ENCODE measurements at regions not wholly inside any gene's neighbourhood (a gene's known extent, or its start where the extent isn't known, plus 50 kb on each side); places are given as distances from the start of the nearest gene placed in this dataset.
"Not testable (repeated sequence)": the region's sequence is repeated elsewhere in the genome, so short reads cannot be mapped to it uniquely, and the experiment has no call there.

GRCh38 chr14:84490081-84490480 lies 1039.9 kb upstream of the FLRT2 start:
- H3K9me3 Mint-ChIP-seq = peaks cover 22% of the 10 kb centered on the region
- H3K4me1 Mint-ChIP-seq (ENCODE audit: low read depth) = no peaks in the 10 kb centered on the region
- no peak overlapping the region for H3K27ac Mint-ChIP-seq
- H3K27me3 Mint-ChIP-seq (ENCODE audit: low read depth) = no peaks in the 10 kb centered on the region
- no peaks in the 10 kb centered on the region for H3K36me3 Mint-ChIP-seq (ENCODE audit: low read depth)
- no peak overlapping the region for H3K4me3 Mint-ChIP-seq

- H3K36me3 Mint-ChIP-seq (ENCODE audit: low read depth) = no peaks in the 10 kb centered on the region
- H3K27me3 Mint-ChIP-seq (ENCODE audit: low read depth) = no peaks in the 10 kb centered on the region
- H3K9me3 Mint-ChIP-seq = peaks cover 22% of the 10 kb centered on the region
- H3K27ac Mint-ChIP-seq = no peak overlapping the region
- H3K4me1 Mint-ChIP-seq (ENCODE audit: low read depth) = no peaks in the 10 kb centered on the region
- H3K4me3 Mint-ChIP-seq = no peak overlapping the region
Measured at GRCh38 chr14:84492685-84493084, 1037.3 kb upstream of the FLRT2 start.

GRCh38 chr14:84493779-84494178 lies 1036.2 kb upstream of the FLRT2 start:
- no peak overlapping the region for H3K4me3 Mint-ChIP-seq
- H3K4me1 Mint-ChIP-seq (ENCODE audit: low read depth) = no peaks in the 10 kb centered on the region
- H3K9me3 Mint-ChIP-seq = peaks cover 18% of the 10 kb centered on the region
- H3K27me3 Mint-ChIP-seq (ENCODE audit: low read depth) = no peaks in the 10 kb centered on the region
- no peaks in the 10 kb centered on the region for H3K36me3 Mint-ChIP-seq (ENCODE audit: low read depth)
- no peak overlapping the region for H3K27ac Mint-ChIP-seq

GRCh38 chr14:84496677-84497076 lies 1033.3 kb upstream of the FLRT2 start:
- Mint-ChIP-seq H3K36me3 (ENCODE audit: low read depth) (no peaks in the 10 kb centered on the region), H3K27ac (no peak overlapping the region), H3K4me1 (ENCODE audit: low read depth) (no peaks in the 10 kb centered on the region), H3K4me3 (no peak overlapping the region), H3K9me3 (peaks cover 18% of the 10 kb centered on the region), H3K27me3 (ENCODE audit: low read depth) (no peaks in the 10 kb centered on the region)

GRCh38 chr14:84512823-84513222 lies 1017.1 kb upstream of the FLRT2 start:
- not testable (repeated sequence) for H3K27ac Mint-ChIP-seq

GRCh38 chr14:84519836-84520235 lies 1010.1 kb upstream of the FLRT2 start:
- Mint-ChIP-seq H3K27me3 (ENCODE audit: low read depth) (no peaks in the 10 kb centered on the region), H3K36me3 (ENCODE audit: low read depth) (no peaks in the 10 kb centered on the region), H3K4me1 (ENCODE audit: low read depth) (no peaks in the 10 kb centered on the region), H3K27ac (no peak overlapping the region), H3K4me3 (no peak overlapping the region), H3K9me3 (peaks cover 25% of the 10 kb centered on the region)

More at GRCh38 chr14:84512823-84513222, 1017.1 kb upstream of the FLRT2 start:
- not testable (repeated sequence) for H3K27me3 Mint-ChIP-seq (ENCODE audit: low read depth); H3K4me1 Mint-ChIP-seq (ENCODE audit: low read depth); H3K36me3 Mint-ChIP-seq (ENCODE audit: low read depth); H3K4me3 Mint-ChIP-seq
- H3K9me3 Mint-ChIP-seq = peaks cover 27% of the 10 kb centered on the region

- Mint-ChIP-seq H3K9me3 (peaks cover 27% of the 10 kb centered on the region), H3K36me3 (ENCODE audit: low read depth) (no peaks in the 10 kb centered on the region), H3K4me1 (ENCODE audit: low read depth) (no peaks in the 10 kb centered on the region), H3K27ac (no peak overlapping the region), H3K27me3 (ENCODE audit: low read depth) (no peaks in the 10 kb centered on the region), H3K4me3 (no peak overlapping the region)
Measured at GRCh38 chr14:84520711-84521338, 1009.1 kb upstream of the FLRT2 start.

GRCh38 chr14:84523746-84524145 lies 1006.2 kb upstream of the FLRT2 start:
- Mint-ChIP-seq H3K27me3 (ENCODE audit: low read depth) (no peaks in the 10 kb centered on the region), H3K27ac (no peak overlapping the region), H3K4me3 (no peak overlapping the region), H3K36me3 (ENCODE audit: low read depth) (no peaks in the 10 kb centered on the region), H3K9me3 (peaks cover 22% of the 10 kb centered on the region), H3K4me1 (ENCODE audit: low read depth) (no peaks in the 10 kb centered on the region)

GRCh38 chr14:84527706-84528105 lies 1002.2 kb upstream of the FLRT2 start:
- peaks cover 14% of the 10 kb centered on the region for H3K9me3 Mint-ChIP-seq
- no peaks in the 10 kb centered on the region for H3K27me3 Mint-ChIP-seq (ENCODE audit: low read depth)
- no peak overlapping the region for H3K27ac Mint-ChIP-seq
- no peak overlapping the region for H3K4me3 Mint-ChIP-seq
- no peaks in the 10 kb centered on the region for H3K36me3 Mint-ChIP-seq (ENCODE audit: low read depth)
- no peaks in the 10 kb centered on the region for H3K4me1 Mint-ChIP-seq (ENCODE audit: low read depth)

GRCh38 chr14:84532016-84532415 lies 997.9 kb upstream of the FLRT2 start:
- H3K27me3 Mint-ChIP-seq (ENCODE audit: low read depth) = no peaks in the 10 kb centered on the region
- H3K4me1 Mint-ChIP-seq (ENCODE audit: low read depth) = no peaks in the 10 kb centered on the region
- no peak overlapping the region for H3K27ac Mint-ChIP-seq
- H3K9me3 Mint-ChIP-seq = peaks cover 7% of the 10 kb centered on the region
- H3K36me3 Mint-ChIP-seq (ENCODE audit: low read depth) = no peaks in the 10 kb centered on the region
- no peak overlapping the region for H3K4me3 Mint-ChIP-seq

- Mint-ChIP-seq H3K9me3 (peaks cover 7% of the 10 kb centered on the region), H3K27me3 (ENCODE audit: low read depth) (no peaks in the 10 kb centered on the region), H3K36me3 (ENCODE audit: low read depth) (no peaks in the 10 kb centered on the region), H3K27ac (no peak overlapping the region), H3K4me1 (ENCODE audit: low read depth) (no peaks in the 10 kb centered on the region), H3K4me3 (no peak overlapping the region)
Measured at GRCh38 chr14:84533181-84533725, 996.7 kb upstream of the FLRT2 start.

- no peaks in the 10 kb centered on the region for H3K27me3 Mint-ChIP-seq (ENCODE audit: low read depth)
- H3K9me3 Mint-ChIP-seq = peaks cover 7% of the 10 kb centered on the region
- no peaks in the 10 kb centered on the region for H3K36me3 Mint-ChIP-seq (ENCODE audit: low read depth)
- H3K27ac Mint-ChIP-seq = no peak overlapping the region
- H3K4me3 Mint-ChIP-seq = no peak overlapping the region
- H3K4me1 Mint-ChIP-seq (ENCODE audit: low read depth) = no peaks in the 10 kb centered on the region
Measured at GRCh38 chr14:84533791-84534190, 996.2 kb upstream of the FLRT2 start.

- no peaks in the 10 kb centered on the region for H3K36me3 Mint-ChIP-seq (ENCODE audit: low read depth)
- H3K27ac Mint-ChIP-seq = no peak overlapping the region
- no peaks in the 10 kb centered on the region for H3K27me3 Mint-ChIP-seq (ENCODE audit: low read depth)
- H3K4me3 Mint-ChIP-seq = no peak overlapping the region
- no peaks in the 10 kb centered on the region for H3K9me3 Mint-ChIP-seq
- H3K4me1 Mint-ChIP-seq (ENCODE audit: low read depth) = no peaks in the 10 kb centered on the region
Measured at GRCh38 chr14:84535484-84535883, 994.5 kb upstream of the FLRT2 start.

- Mint-ChIP-seq H3K36me3 (ENCODE audit: low read depth) (no peaks in the 10 kb centered on the region), H3K4me1 (ENCODE audit: low read depth) (no peaks in the 10 kb centered on the region), H3K9me3 (no peaks in the 10 kb centered on the region), H3K27me3 (ENCODE audit: low read depth) (no peaks in the 10 kb centered on the region), H3K27ac (no peak overlapping the region), H3K4me3 (no peak overlapping the region)
Measured at GRCh38 chr14:84535976-84536375, 994.0 kb upstream of the FLRT2 start.

- no peaks in the 10 kb centered on the region for H3K9me3 Mint-ChIP-seq
- H3K27ac Mint-ChIP-seq = no peak overlapping the region
- H3K36me3 Mint-ChIP-seq (ENCODE audit: low read depth) = no peaks in the 10 kb centered on the region
- no peak overlapping the region for H3K4me3 Mint-ChIP-seq
- H3K4me1 Mint-ChIP-seq (ENCODE audit: low read depth) = no peaks in the 10 kb centered on the region
- no peaks in the 10 kb centered on the region for H3K27me3 Mint-ChIP-seq (ENCODE audit: low read depth)
Measured at GRCh38 chr14:84541018-84541417, 988.9 kb upstream of the FLRT2 start.

- Mint-ChIP-seq H3K9me3 (peaks cover 4% of the 10 kb centered on the region), H3K27me3 (ENCODE audit: low read depth) (no peaks in the 10 kb centered on the region), H3K4me1 (ENCODE audit: low read depth) (no peaks in the 10 kb centered on the region), H3K4me3 (no peak overlapping the region), H3K27ac (no peak overlapping the region), H3K36me3 (ENCODE audit: low read depth) (no peaks in the 10 kb centered on the region)
Measured at GRCh38 chr14:84543859-84544258, 986.1 kb upstream of the FLRT2 start.
